DND-41 (cell line): ENCODE measurements at regions not wholly inside any gene's neighbourhood (a gene's known extent, or its start where the extent isn't known, plus 50 kb on each side); places are given as distances from the start of the nearest gene placed in this dataset.

Experiments used
- ATAC-seq: fragments of 200-7000 bp; cut with Tn5 transposase; 3 replicates; pipeline ENCODE4 v1.9.1; 2021; ENCODE audit warnings: low read depth; ENCODE audit not compliant: insufficient read depth
- DNase-seq: peaks from one replicate; pipeline ENCODE4 v3.0.0-alpha.2; 2020
- H2AFZ ChIP-seq: 2 replicates; pipeline ENCODE4 v1.6.0; 2012; ENCODE audit warnings: low read depth, low read length
- H3K27ac ChIP-seq: 2 replicates; pipeline ENCODE4 v1.5.1; 2012; ENCODE audit warnings: low read length, inconsistent platforms
- H3K27me3 ChIP-seq: fragments of 200-600 bp; sonication (generic); 2 replicates; pipeline ENCODE4 v1.6.0; 2012; ENCODE audit warnings: low read length, mild to moderate bottlenecking, inconsistent platforms; ENCODE audit not compliant: insufficient read depth, poor library complexity
- H3K36me3 ChIP-seq: 2 replicates; pipeline ENCODE4 v1.5.1; 2012; ENCODE audit warnings: low read length, inconsistent platforms; ENCODE audit not compliant: insufficient read depth
- H3K4me1 ChIP-seq: 2 replicates; pipeline ENCODE4 v1.5.1; 2012; ENCODE audit warnings: mild to moderate bottlenecking, low read length; ENCODE audit not compliant: insufficient read depth
- H3K4me2 ChIP-seq: 2 replicates; pipeline ENCODE4 v1.6.0; 2012; ENCODE audit warnings: mild to moderate bottlenecking, moderate library complexity, low read length, inconsistent platforms; ENCODE audit not compliant: insufficient read depth
- H3K4me3 ChIP-seq, 2 experiments: fragments of 200-600 bp in 1 of 2; shearing (Covaris generic) in 1 of 2; 2 replicates each; pipeline ENCODE4 v1.5.1; 2012 to 2016; ENCODE audit warnings: inconsistent platforms in 2 of 2, low read length in 2 of 2, mild to moderate bottlenecking in 2 of 2, low read depth in 1 of 2, moderate library complexity in 1 of 2
- H3K79me2 ChIP-seq: 2 replicates; pipeline ENCODE4 v1.6.0; 2012; ENCODE audit warnings: low read length, inconsistent platforms; ENCODE audit not compliant: insufficient read depth
- H3K9ac ChIP-seq: 2 replicates; pipeline ENCODE4 v1.6.0; 2012; ENCODE audit warnings: low read depth, mild to moderate bottlenecking, inconsistent platforms, low read length, moderate library complexity
- H3K9me3 ChIP-seq: 2 replicates; pipeline ENCODE4 v1.5.1; 2012; ENCODE audit warnings: low read length, moderate library complexity, mild to moderate bottlenecking, inconsistent platforms; ENCODE audit not compliant: insufficient read depth, severe bottlenecking
- H4K20me1 ChIP-seq: 2 replicates; pipeline ENCODE4 v1.6.0; 2012; ENCODE audit warnings: low read length; ENCODE audit not compliant: insufficient read depth
- CTCF ChIP-seq: IDR thresholded peaks from 2 replicates; pipeline ENCODE4 v1.5.1; 2012; ENCODE audit warnings: borderline replicate concordance, low read length, moderate library complexity, mild to moderate bottlenecking; ENCODE audit not compliant: poor library complexity, severe bottlenecking; ENCODE audit errors: extremely low read depth
- EZH2 ChIP-seq: IDR thresholded peaks from 3 replicates; pipeline ENCODE4 v1.6.1; 2012; ENCODE audit warnings: borderline replicate concordance, low read depth, mild to moderate bottlenecking, moderate library complexity, low read length, inconsistent platforms; ENCODE audit not compliant: severe bottlenecking

- Histone ChIP-seq H3K4me1 (no peaks in the 10 kb centered on the region), H3K27ac (no peak overlapping the region), H3K9ac (no peak overlapping the region), H4K20me1 (no peaks in the 10 kb centered on the region), H3K27me3 (peaks cover 6% of the 10 kb centered on the region), H2AFZ (no peak overlapping the region), H3K9me3 (no peaks in the 10 kb centered on the region), H3K4me2 (no peak overlapping the region), H3K4me3 (no peak overlapping the region), H3K36me3 (no peaks in the 10 kb centered on the region), H3K79me2 (no peaks in the 10 kb centered on the region)
- DNase-seq (no peak), ATAC-seq (no peak)
- TF ChIP-seq CTCF = no peak
- no peak for TF ChIP-seq EZH2
Observed at GRCh38 chr10:83925133-83925532, 214.2 kb upstream of the GHITM start.

- TF ChIP-seq EZH2 (no peak), CTCF (no peak)
- no peaks in the 10 kb centered on the region for H3K4me1 ChIP-seq
- H3K27me3 ChIP-seq = no peaks in the 10 kb centered on the region
- H3K36me3 ChIP-seq = no peaks in the 10 kb centered on the region
- H3K4me2 ChIP-seq = no peak overlapping the region
- H2AFZ ChIP-seq = no peak overlapping the region
- H4K20me1 ChIP-seq = no peaks in the 10 kb centered on the region
- H3K9ac ChIP-seq = no peak overlapping the region
- DNase-seq = no peak
- H3K9me3 ChIP-seq = no peaks in the 10 kb centered on the region
- no peak overlapping the region for H3K27ac ChIP-seq
- H3K79me2 ChIP-seq = no peaks in the 10 kb centered on the region
- no peak for ATAC-seq
- no peak overlapping the region for H3K4me3 ChIP-seq
Observed at GRCh38 chr10:83926606-83927005, 212.7 kb upstream of the GHITM start.

- no peaks in the 10 kb centered on the region for H3K4me1 ChIP-seq
Observed at GRCh38 chr10:83927166-83927565, 212.1 kb upstream of the GHITM start.

More at GRCh38 chr10:83927166-83927565, 212.1 kb upstream of the GHITM start:
- H3K79me2 ChIP-seq = no peaks in the 10 kb centered on the region
- H3K36me3 ChIP-seq = no peaks in the 10 kb centered on the region
- ATAC-seq (no peak), DNase-seq (no peak)
- no peaks in the 10 kb centered on the region for H3K9me3 ChIP-seq
- no peak for TF ChIP-seq CTCF
- TF ChIP-seq EZH2 = no peak
- H3K27ac ChIP-seq = no peak overlapping the region
- no peak overlapping the region for H3K9ac ChIP-seq
- H2AFZ ChIP-seq = no peak overlapping the region
- H3K4me3 ChIP-seq = no peak overlapping the region
- no peaks in the 10 kb centered on the region for H4K20me1 ChIP-seq
- H3K27me3 ChIP-seq = no peaks in the 10 kb centered on the region
- no peak overlapping the region for H3K4me2 ChIP-seq
